A549 (cell line): ENCODE measurements at regions not wholly inside any gene's neighbourhood (a gene's known extent, or its start where the extent isn't known, plus 50 kb on each side); places are given as distances from the start of the nearest gene placed in this dataset.

Experiments used
- ATAC-seq, 2 experiments: fragments of 200-7000 bp in 1 of 2; fragments of >200 bp in 1 of 2; cut with Nextera tagmentation in 1 of 2; cut with Tn5 transposase in 1 of 2; 3 replicates each; pipeline versions ENCODE4 v1.8.0 to v1.9.1; 2018 to 2020; ENCODE audit warnings: mild to moderate bottlenecking in 1 of 2, moderate library complexity in 1 of 2
- CTCF ChIA-PET: fragments of 300-600 bp; sonication (Branson Sonifier 250); formaldehyde crosslinking; extraction: SDS; loops from one replicate; lab custom pipeline; 2021; ENCODE audit warnings: antibody characterized with exemption, inconsistent platforms; lab: Yijun Ruan, JAX
- POLR2A ChIA-PET: fragments of 350-600 bp; formaldehyde crosslinking; extraction: SDS; loops from one replicate; lab custom pipeline; 2021; ENCODE audit warnings: antibody characterized with exemption, inconsistent platforms; lab: Yijun Ruan, JAX
- DNase-seq, 2 experiments: peaks; one replicate each; pipeline versions ENCODE4 v3.0.0 to v3.0.0-alpha.2; 2011 to 2016; ENCODE audit warnings: low read depth in 1 of 2, low spot score in 1 of 2
- FAIRE-seq: peaks from 2 replicates; lab custom pipeline; 2011; peaks lifted over from hg19 to GRCh38; lab: Jason Lieb, UNC
- H3K27ac ChIP-seq, 2 experiments: fragments of >200 bp; sonication (Bioruptor Twin); formaldehyde crosslinking; 3 replicates each; pipeline ENCODE4 v1.5.1; 2016 to 2017
- H3K4me1 ChIP-seq: fragments of >200 bp; sonication (Bioruptor Twin); formaldehyde crosslinking; 3 replicates; pipeline ENCODE4 v1.6.1; 2016
- H3K4me2 ChIP-seq: fragments of >200 bp; sonication (Bioruptor Twin); formaldehyde crosslinking; 3 replicates; pipeline ENCODE4 v1.6.1; 2016
- H3K4me3 ChIP-seq: fragments of >200 bp; sonication (Bioruptor Twin); formaldehyde crosslinking; 3 replicates; pipeline ENCODE4 v1.5.1; 2016
- H3K9me3 ChIP-seq: fragments of >200 bp; sonication (Bioruptor Twin); formaldehyde crosslinking; 3 replicates; pipeline ENCODE4 v1.6.1; 2016
- BHLHE40 ChIP-seq: IDR thresholded peaks from 2 replicates; pipeline ENCODE4 v1.6.1; 2012; ENCODE audit warnings: low read depth, low read length, inconsistent platforms
- CBX2 ChIP-seq: fragments of 200-600 bp; sonication (generic); IDR thresholded peaks from 2 replicates; pipeline ENCODE4 v1.6.1; 2016; ENCODE audit warnings: low read depth, mild to moderate bottlenecking, borderline replicate concordance
- CBX8 ChIP-seq: fragments of 200-600 bp; sonication (generic); IDR thresholded peaks from 2 replicates; pipeline ENCODE4 v1.6.1; 2016
- CEBPB ChIP-seq, 2 experiments: fragments of >200 bp in 1 of 2; sonication (Bioruptor Twin) in 1 of 2; formaldehyde crosslinking in 1 of 2; IDR thresholded peaks; 2 replicates each; pipeline ENCODE4 v1.6.1; 2012 to 2016
- E2F6 ChIP-seq: IDR thresholded peaks from 2 replicates; pipeline ENCODE4 v1.6.1; 2012; ENCODE audit warnings: low read depth, borderline replicate concordance
- EHMT2 ChIP-seq: fragments of 200-600 bp; sonication (generic); IDR thresholded peaks from 2 replicates; pipeline ENCODE4 v1.6.1; 2016; ENCODE audit warnings: antibody characterized with exemption, low read depth, mild to moderate bottlenecking, moderate library complexity
- ESRRA ChIP-seq: fragments of 150-350 bp; IDR thresholded peaks from 2 replicates; pipeline ENCODE4 v1.6.1; 2014; ENCODE audit warnings: mild to moderate bottlenecking, low read length, borderline replicate concordance
- FOSB ChIP-seq: fragments of 250-450 bp; sonication (Bioruptor Pico); IDR thresholded peaks from 2 replicates; pipeline ENCODE4 v1.5.0; 2020; ENCODE audit warnings: mild to moderate bottlenecking, moderate library complexity
- FOSL2 ChIP-seq, 2 experiments: fragments of 450-650 bp in 1 of 2; fragments of >200 bp in 1 of 2; sonication (Bioruptor Twin) in 1 of 2; formaldehyde crosslinking; IDR thresholded peaks; 2 replicates each; pipeline versions ENCODE4 v1.5.0 to v1.6.1; 2016 to 2020; ENCODE audit warnings: mild to moderate bottlenecking in 1 of 2, moderate library complexity in 1 of 2
- GATA3 ChIP-seq: IDR thresholded peaks from 2 replicates; pipeline ENCODE4 v1.6.1; 2012; ENCODE audit warnings: borderline replicate concordance
- HES2 ChIP-seq: fragments of >200 bp; sonication (Bioruptor Twin); formaldehyde crosslinking; IDR thresholded peaks from 2 replicates; pipeline ENCODE4 v1.6.1; 2016
- HOXB13 ChIP-seq: fragments of 250-450 bp; sonication (Bioruptor Pico); IDR thresholded peaks from 2 replicates; pipeline ENCODE4 v1.5.0; 2020; ENCODE audit warnings: low read depth, mild to moderate bottlenecking, moderate library complexity
- HOXB5 ChIP-seq: fragments of 250-450 bp; sonication (Bioruptor Pico); IDR thresholded peaks from 2 replicates; pipeline ENCODE4 v1.5.0; 2020; ENCODE audit warnings: mild to moderate bottlenecking, moderate library complexity
- JUNB ChIP-seq: fragments of >200 bp; sonication (Bioruptor Twin); formaldehyde crosslinking; IDR thresholded peaks from 2 replicates; pipeline ENCODE4 v1.6.1; 2016
- KDM1A ChIP-seq: fragments of 200-600 bp; sonication (generic); IDR thresholded peaks from 2 replicates; pipeline ENCODE4 v1.6.1; 2016; ENCODE audit warnings: low read depth, mild to moderate bottlenecking
- KDM5A ChIP-seq: fragments of 200-600 bp; sonication (generic); IDR thresholded peaks from 2 replicates; pipeline ENCODE4 v1.6.1; 2016; ENCODE audit warnings: antibody characterized with exemption, mild to moderate bottlenecking
- MAFK ChIP-seq: fragments of 450-650 bp; IDR thresholded peaks from 2 replicates; pipeline ENCODE4 v1.6.1; 2014; ENCODE audit not compliant: partially characterized antibody
- MAX ChIP-seq: IDR thresholded peaks from 2 replicates; pipeline ENCODE4 v1.6.1; 2012
- MYC ChIP-seq: IDR thresholded peaks from 2 replicates; pipeline ENCODE4 v1.6.1; 2012; ENCODE audit warnings: mild to moderate bottlenecking, inconsistent platforms, low read length, improper control_type of control experiment, borderline replicate concordance
- NPAS2 ChIP-seq: fragments of 250-450 bp; sonication (Bioruptor Pico); IDR thresholded peaks from 2 replicates; pipeline ENCODE4 v1.8.0; 2022; ENCODE audit warnings: mild to moderate bottlenecking, moderate library complexity, borderline replicate concordance
- NR3C1 ChIP-seq: fragments of >200 bp; sonication (Bioruptor Twin); formaldehyde crosslinking; IDR thresholded peaks from 3 replicates; pipeline ENCODE4 v1.6.1; 2017
- PHF8 ChIP-seq: fragments of 200-600 bp; sonication (generic); IDR thresholded peaks from 2 replicates; pipeline ENCODE4 v1.6.1; 2016; ENCODE audit warnings: low read depth, mild to moderate bottlenecking, antibody characterized with exemption, moderate library complexity, borderline replicate concordance
- RARB ChIP-seq: fragments of 250-450 bp; sonication (Bioruptor Pico); IDR thresholded peaks from 2 replicates; pipeline ENCODE4 v1.8.0; 2021; ENCODE audit warnings: mild to moderate bottlenecking, moderate library complexity
- RCOR1 ChIP-seq: fragments of 150-350 bp; IDR thresholded peaks from 2 replicates; pipeline ENCODE4 v1.6.1; 2014; ENCODE audit warnings: antibody characterized with exemption, low read length, low read depth
- REST ChIP-seq: fragments of 200-600 bp; sonication (generic); IDR thresholded peaks from 2 replicates; pipeline ENCODE4 v1.6.1; 2016; ENCODE audit warnings: antibody characterized with exemption, mild to moderate bottlenecking, moderate library complexity
- RFX5 ChIP-seq: fragments of 450-650 bp; IDR thresholded peaks from 2 replicates; pipeline ENCODE4 v1.7.1; 2014; ENCODE audit warnings: antibody characterized with exemption, mild to moderate bottlenecking, moderate library complexity
- ZNF302 ChIP-seq: fragments of 250-450 bp; sonication (Bioruptor Pico); IDR thresholded peaks from 2 replicates; pipeline ENCODE4 v1.9.0; 2021; ENCODE audit warnings: inconsistent platforms, mild to moderate bottlenecking, moderate library complexity
- WGBS: methylation state at CpG from one replicate; pipeline ENCODE4 v1.1.6; 2017; ENCODE audit errors: missing lambda C conversion rate; 5-methylcytosine and 5-hydroxymethylcytosine counted together
- TF ChIP-seq, protein P1 (sequence below): fragments of 250-450 bp; sonication (Bioruptor Pico); IDR thresholded peaks from 2 replicates; pipeline ENCODE4 v1.5.0; 2021; ENCODE audit warnings: mild to moderate bottlenecking, moderate library complexity, borderline replicate concordance

GRCh38 chr10:29056729-29057128 lies 232.1 kb upstream of the LYZL1 start:
- H3K4me1 ChIP-seq, result peaks cover 11% of the 10 kb centered on the region
- no peak overlapping the region for H3K27ac ChIP-seq
- ATAC-seq (no peak), DNase-seq (no peak), FAIRE-seq (no peak)
- ChIA-PET POLR2A (no interaction called here), CTCF (interaction anchor here (0.7 to 1.5 kb wide), 4 partner anchors 25 to 379 kb away, joined by 3 read pairs; partner anchors contain the start of gene BAMBI)
- no peaks in the 10 kb centered on the region for H3K9me3 ChIP-seq
- 39% methylated on average over 2 of the region's 2 CpGs for WGBS
- no peak overlapping the region for H3K4me3 ChIP-seq
- H3K4me2 ChIP-seq, result no peak overlapping the region
- TF ChIP-seq JUNB (no peak), ESRRA (no peak), FOSB (CRISPR knock-in tag) (no peak), MAFK (no peak), PHF8 (no peak), ZNF302 (CRISPR knock-in tag) (no peak), E2F6 (no peak), CEBPB (IDR thresholded peaks at IDR 0.05) (no peak), FOSL2 (IDR thresholded peaks at IDR 0.05) (no peak), FOSL2 (CRISPR knock-in tag; IDR thresholded peaks at IDR 0.05) (no peak), MAX (no peak), HOXB13 (no peak), CBX8 (no peak), BHLHE40 (no peak), REST (no peak), EHMT2 (no peak), NR3C1 (no peak), CBX2 (no peak), KDM1A (no peak)
- TF ChIP-seq, protein P1, sequence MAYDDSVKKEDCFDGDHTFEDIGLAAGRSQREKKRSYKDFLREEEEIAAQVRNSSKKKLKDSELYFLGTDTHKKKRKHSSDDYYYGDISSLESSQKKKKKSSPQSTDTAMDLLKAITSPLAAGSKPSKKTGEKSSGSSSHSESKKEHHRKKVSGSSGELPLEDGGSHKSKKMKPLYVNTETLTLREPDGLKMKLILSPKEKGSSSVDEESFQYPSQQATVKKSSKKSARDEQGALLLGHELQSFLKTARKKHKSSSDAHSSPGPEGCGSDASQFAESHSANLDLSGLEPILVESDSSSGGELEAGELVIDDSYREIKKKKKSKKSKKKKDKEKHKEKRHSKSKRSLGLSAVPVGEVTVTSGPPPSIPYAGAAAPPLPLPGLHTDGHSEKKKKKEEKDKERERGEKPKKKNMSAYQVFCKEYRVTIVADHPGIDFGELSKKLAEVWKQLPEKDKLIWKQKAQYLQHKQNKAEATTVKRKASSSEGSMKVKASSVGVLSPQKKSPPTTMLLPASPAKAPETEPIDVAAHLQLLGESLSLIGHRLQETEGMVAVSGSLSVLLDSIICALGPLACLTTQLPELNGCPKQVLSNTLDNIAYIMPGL (CRISPR knock-in tag), result no peak

DNA sequence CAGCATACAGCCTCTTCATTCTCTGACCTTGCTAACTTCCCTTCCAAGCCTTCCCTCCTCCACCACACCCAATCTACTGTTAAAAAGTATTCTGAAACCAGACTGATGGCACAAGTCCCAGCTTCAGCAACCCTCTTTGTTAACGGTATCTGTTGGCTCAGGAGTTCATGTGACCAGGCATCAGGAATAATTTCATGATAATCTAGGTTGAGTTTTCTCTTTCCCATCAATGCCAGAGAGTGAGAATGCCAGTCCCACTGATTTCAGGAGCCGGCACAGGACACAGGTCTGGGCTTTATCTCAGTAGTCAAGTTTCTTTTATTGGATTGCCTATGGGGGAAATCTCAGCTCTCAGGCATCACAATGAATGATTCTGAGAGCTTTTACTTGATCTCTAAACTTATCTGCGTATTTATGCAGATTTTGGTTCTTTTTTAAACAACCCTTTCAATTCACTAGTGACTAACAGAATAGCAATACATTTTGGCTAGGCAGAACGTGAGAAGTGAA lies 231.0 kb upstream of the LYZL1 start:
- ATAC-seq, result no peak
- no peak for DNase-seq
- H3K27ac ChIP-seq, result peak overlapping the region in 1 of 2 experiments; percentile 53; a peak in 2 of 6 replicates
- 48% methylated on average over 4 of the region's 4 CpGs for WGBS
- TF ChIP-seq HOXB5 (CRISPR knock-in tag) (no peak), KDM5A (no peak), HES2 (no peak), NPAS2 (no peak), MYC (no peak), RCOR1 (no peak), HOXB13 (no peak), RARB (no peak), GATA3 (no peak), RFX5 (no peak)
- TF ChIP-seq, all 56 proteins: peak for 0
- Histone ChIP-seq H3K4me3 (no peak overlapping the region), H3K9me3 (no peaks in the 10 kb centered on the region), H3K4me1 (peaks cover 11% of the 10 kb centered on the region), H3K4me2 (peak overlapping the region; percentile 27; the same call in 2 of the 3 replicates)
- ChIA-PET CTCF (interaction anchor here (0.6 to 1.5 kb wide), 2 partner anchors 24 to 249 kb away, joined by 3 read pairs; no protein-coding TSS in a partner anchor), POLR2A (no interaction called here)
- FAIRE-seq, result no peak
